PC-9 (cell line): ENCODE measurements at regions not wholly inside any gene's neighbourhood (a gene's known extent, or its start where the extent isn't known, plus 50 kb on each side); places are given as distances from the start of the nearest gene placed in this dataset.

Source experiments
- BruUV-seq: library from RNA; stranded (reverse); fragments of 400-500 nt; replicated peaks from 2 replicates; lab custom pipeline; 2021; lab: Mats Ljungman, UMichigan
- CTCF ChIA-PET: fragments of 300-600 bp; sonication (Branson Sonifier 250); formaldehyde crosslinking; loops from one replicate; lab custom pipeline; 2022; ENCODE audit warnings: antibody characterized with exemption; lab: Charles Lee
- POLR2A ChIA-PET: fragments of 300-600 bp; sonication (Branson Sonifier 250); formaldehyde crosslinking; loops from one replicate; lab custom pipeline; 2022; ENCODE audit warnings: antibody characterized with exemption; ENCODE audit not compliant: unreplicated experiment; lab: Charles Lee
- DNase-seq, 2 experiments: peaks; one replicate each; pipeline versions ENCODE4 v3.0.0 to v3.0.0-alpha.2; 2015 to 2022; ENCODE audit warnings: mixed read lengths in 1 of 2
- H2AFZ ChIP-seq: fragments of 200-600 bp; sonication (generic); 2 replicates; pipeline ENCODE4 v1.8.1; 2017; ENCODE audit warnings: antibody characterized with exemption
- H3F3A ChIP-seq: fragments of 200-600 bp; sonication (generic); 2 replicates; pipeline ENCODE4 v1.8.1; 2017; ENCODE audit warnings: antibody characterized with exemption, mild to moderate bottlenecking, low read depth; ENCODE audit not compliant: insufficient read depth
- H3K27ac ChIP-seq: fragments of 200-600 bp; sonication (generic); 2 replicates; pipeline ENCODE4 v1.6.1; 2016; ENCODE audit warnings: mixed run types
- H3K27me3 ChIP-seq: fragments of 200-600 bp; sonication (generic); 2 replicates; pipeline ENCODE4 v1.6.1; 2016; ENCODE audit warnings: low read depth, mixed run types; ENCODE audit not compliant: insufficient read depth
- H3K36me3 ChIP-seq: fragments of 200-600 bp; sonication (generic); 2 replicates; pipeline ENCODE4 v1.6.1; 2016; ENCODE audit warnings: low read depth, mixed run types
- H3K4me1 ChIP-seq: fragments of 200-600 bp; sonication (generic); replicated peaks from 2 replicates; pipeline ENCODE4 v1.6.1; 2016; ENCODE audit warnings: mixed run types; ENCODE audit not compliant: insufficient read depth
- H3K4me2 ChIP-seq: fragments of 200-600 bp; sonication (generic); 2 replicates; pipeline ENCODE4 v1.6.1; 2017; ENCODE audit warnings: mixed run types
- H3K4me3 ChIP-seq: fragments of 200-600 bp; sonication (generic); 2 replicates; pipeline ENCODE4 v1.6.1; 2016; ENCODE audit warnings: mixed run types
- H3K79me2 ChIP-seq: fragments of 200-600 bp; sonication (generic); 2 replicates; pipeline ENCODE4 v1.6.1; 2017; ENCODE audit warnings: low read depth, mixed run types
- H3K9me2 ChIP-seq: fragments of 200-600 bp; sonication (generic); 2 replicates; pipeline ENCODE4 v1.8.1; 2017; ENCODE audit warnings: mild to moderate bottlenecking; ENCODE audit not compliant: insufficient read depth
- H3K9me3 ChIP-seq: fragments of 200-600 bp; sonication (generic); 2 replicates; pipeline ENCODE4 v1.8.1; 2016; ENCODE audit warnings: low read depth; ENCODE audit not compliant: insufficient read depth
- H4K20me1 ChIP-seq: fragments of 200-600 bp; sonication (generic); 2 replicates; pipeline ENCODE4 v1.8.1; 2017; ENCODE audit not compliant: insufficient read depth
- EZH2 ChIP-seq: fragments of 200-600 bp; sonication (generic); IDR thresholded peaks from 2 replicates; pipeline ENCODE4 v1.8.0; 2017; ENCODE audit warnings: antibody characterized with exemption, low read depth
- intact Hi-C: fragments of 100-400 bp; cut with micrococcal nuclease; formaldehyde crosslinking; loops from one replicate; pipeline ENCODE4 v1.10.0; 2022; ENCODE audit not compliant: unreplicated experiment
- TF ChIP-seq, protein P1 (sequence below): fragments of 200-600 bp; sonication (generic); conservative IDR thresholded peaks from 2 replicates; pipeline ENCODE4 v1.6.1; 2017; ENCODE audit warnings: mixed run types, antibody characterized with exemption, mild to moderate bottlenecking, moderate library complexity

- Histone ChIP-seq H3K27ac (no peak overlapping the region), H3K36me3 (no peaks in the 10 kb centered on the region), H3K9me3 (no peaks in the 10 kb centered on the region; the same call in 1 of the 2 replicates), H3K4me1 (peaks cover 7% of the 10 kb centered on the region), H2AFZ (peak overlapping the region; percentile 47; the same call in 1 of the 2 replicates), H3K4me2 (0 out of 2 replicates have a peak overlapping the region, but pooled peaks have one; percentile 33), H3K9me2 (no peaks in the 10 kb centered on the region), H3K27me3 (no peaks in the 10 kb centered on the region), H3K4me3 (no peak overlapping the region), H4K20me1 (no peaks in the 10 kb centered on the region), H3F3A (no peaks in the 10 kb centered on the region), H3K79me2 (no peaks in the 10 kb centered on the region)
- peak; percentile 17 to 38 for DNase-seq
- no TSS peak for BruUV-seq
- CTCF ChIA-PET: no interaction called here
- intact Hi-C loops: no loop called here
- POLR2A ChIA-PET: no interaction called here
- no peak for TF ChIP-seq EZH2
- TF ChIP-seq, protein P1, sequence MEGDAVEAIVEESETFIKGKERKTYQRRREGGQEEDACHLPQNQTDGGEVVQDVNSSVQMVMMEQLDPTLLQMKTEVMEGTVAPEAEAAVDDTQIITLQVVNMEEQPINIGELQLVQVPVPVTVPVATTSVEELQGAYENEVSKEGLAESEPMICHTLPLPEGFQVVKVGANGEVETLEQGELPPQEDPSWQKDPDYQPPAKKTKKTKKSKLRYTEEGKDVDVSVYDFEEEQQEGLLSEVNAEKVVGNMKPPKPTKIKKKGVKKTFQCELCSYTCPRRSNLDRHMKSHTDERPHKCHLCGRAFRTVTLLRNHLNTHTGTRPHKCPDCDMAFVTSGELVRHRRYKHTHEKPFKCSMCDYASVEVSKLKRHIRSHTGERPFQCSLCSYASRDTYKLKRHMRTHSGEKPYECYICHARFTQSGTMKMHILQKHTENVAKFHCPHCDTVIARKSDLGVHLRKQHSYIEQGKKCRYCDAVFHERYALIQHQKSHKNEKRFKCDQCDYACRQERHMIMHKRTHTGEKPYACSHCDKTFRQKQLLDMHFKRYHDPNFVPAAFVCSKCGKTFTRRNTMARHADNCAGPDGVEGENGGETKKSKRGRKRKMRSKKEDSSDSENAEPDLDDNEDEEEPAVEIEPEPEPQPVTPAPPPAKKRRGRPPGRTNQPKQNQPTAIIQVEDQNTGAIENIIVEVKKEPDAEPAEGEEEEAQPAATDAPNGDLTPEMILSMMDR: no peak
Observed at GRCh38 chr3:80232760-80233159, 465.0 kb upstream of the ROBO1 start.

DNA sequence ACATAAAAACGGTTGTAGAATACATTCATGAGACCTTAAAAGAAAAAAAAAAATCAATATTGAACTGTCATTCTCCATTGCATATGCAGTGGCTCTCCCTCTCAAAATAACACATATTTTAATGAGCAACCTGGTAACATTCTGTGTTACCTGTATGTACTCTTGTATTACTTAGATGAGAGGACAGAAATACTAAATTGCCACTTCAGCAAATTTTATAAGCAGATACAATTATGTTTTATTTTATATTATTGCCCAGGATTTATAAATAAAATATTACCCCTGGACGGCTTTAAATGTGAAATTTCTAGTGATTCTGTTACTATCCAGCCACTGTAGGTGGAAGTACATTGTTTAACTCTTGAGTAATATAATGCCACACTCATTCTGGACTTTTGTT lies 463.2 kb upstream of the ROBO1 start:
- Histone ChIP-seq H3K4me1 (peaks cover 7% of the 10 kb centered on the region), H3K9me3 (no peaks in the 10 kb centered on the region; the same call in 1 of the 2 replicates), H3K4me3 (no peak overlapping the region), H4K20me1 (no peaks in the 10 kb centered on the region), H2AFZ (no peak overlapping the region), H3F3A (no peaks in the 10 kb centered on the region), H3K9me2 (no peaks in the 10 kb centered on the region), H3K27me3 (no peaks in the 10 kb centered on the region), H3K4me2 (no peak overlapping the region), H3K79me2 (no peaks in the 10 kb centered on the region), H3K27ac (no peak overlapping the region), H3K36me3 (no peaks in the 10 kb centered on the region)
- intact Hi-C loops: no loop called here
- no peak for DNase-seq
- CTCF ChIA-PET: no interaction called here
- no peak for TF ChIP-seq EZH2
- TF ChIP-seq, protein P1: no peak
- POLR2A ChIA-PET: no interaction called here
- no TSS peak for BruUV-seq

DNA sequence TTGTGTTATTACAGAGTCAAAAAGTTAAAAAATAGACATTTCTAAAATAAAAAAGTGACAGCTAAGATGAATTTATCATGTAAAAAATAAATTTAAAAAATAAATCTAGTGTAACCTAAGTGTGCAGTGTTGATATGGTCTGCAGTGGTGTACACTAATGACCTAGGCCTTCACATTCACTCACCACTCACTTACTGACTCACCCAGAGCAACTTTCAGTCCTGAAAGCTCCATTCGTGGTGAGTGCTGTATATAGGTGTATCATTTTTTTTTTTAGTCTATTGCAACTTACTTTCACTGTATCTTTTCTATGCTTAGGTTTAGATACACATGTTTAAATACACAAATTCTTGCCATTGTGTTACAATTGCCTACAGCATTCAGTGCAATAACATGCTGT lies 459.4 kb upstream of the ROBO1 start:
- no peaks in the 10 kb centered on the region for H3K36me3 ChIP-seq
- no TSS peak for BruUV-seq
- no peak for TF ChIP-seq EZH2
- TF ChIP-seq, protein P1: no peak
- ChIA-PET POLR2A (no interaction called here), CTCF (no interaction called here)
- no peaks in the 10 kb centered on the region for H3K9me3 ChIP-seq
- H3K4me3 ChIP-seq: no peak overlapping the region
- intact Hi-C loops: no loop called here
- no peaks in the 10 kb centered on the region for H3K27me3 ChIP-seq
- H3K27ac ChIP-seq: no peak overlapping the region
- H4K20me1 ChIP-seq: no peaks in the 10 kb centered on the region
- no peaks in the 10 kb centered on the region for H3K79me2 ChIP-seq
- H3K4me1 ChIP-seq: peaks cover 2% of the 10 kb centered on the region; the same call in 1 of the 2 replicates
- peak overlapping the region; percentile 27; the same call in 1 of the 2 replicates for H2AFZ ChIP-seq
- H3F3A ChIP-seq: no peaks in the 10 kb centered on the region
- H3K4me2 ChIP-seq: no peak overlapping the region
- no peaks in the 10 kb centered on the region for H3K9me2 ChIP-seq
- no peak for DNase-seq
